ENCODE measurements at regions not wholly inside any gene's neighbourhood (a gene's known extent, or its start where the extent isn't known, plus 50 kb on each side); places are given as distances from the start of the nearest gene placed in this dataset.

DNA sequence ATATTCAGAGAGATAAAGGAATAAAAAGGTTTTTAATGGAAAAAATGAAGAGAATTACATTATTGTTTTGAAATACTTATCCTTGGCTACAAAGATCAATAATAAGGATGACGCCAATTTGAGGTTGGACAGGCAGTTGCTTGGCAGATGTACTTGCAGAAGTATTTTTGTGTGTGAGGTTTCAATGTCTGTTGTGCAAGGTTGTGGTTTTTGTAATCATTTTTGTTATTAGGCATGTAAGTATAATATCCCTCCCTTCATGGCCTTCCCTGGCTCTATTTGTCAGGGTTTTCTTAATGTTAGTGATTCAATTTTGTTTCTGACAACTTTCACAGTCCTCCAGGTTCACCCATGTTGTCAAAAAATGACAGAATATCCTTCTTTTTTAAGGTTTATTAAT, 105.9 kb downstream of the OTOL1 start:
- no peak for DNase-seq

DNA sequence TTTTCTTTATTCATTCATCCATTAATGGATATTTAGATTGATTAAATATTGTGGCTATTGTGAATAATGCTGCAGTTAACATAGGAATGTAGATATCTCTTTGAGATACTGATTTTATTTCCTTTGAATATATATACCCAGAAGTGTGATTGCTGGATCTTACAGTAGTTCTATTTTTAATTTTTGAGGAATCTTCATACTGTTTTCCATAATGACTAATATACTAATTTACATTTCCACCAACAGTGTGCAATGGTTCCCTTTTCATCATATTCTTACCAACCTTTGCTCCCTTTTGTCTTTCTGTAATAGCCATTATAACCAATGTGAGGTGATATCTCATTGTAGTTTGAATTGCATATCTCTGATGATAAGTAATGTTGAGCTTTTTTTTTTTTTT, 106.3 kb downstream of the OTOL1 start:
- Histone ChIP-seq H3K9me3 (no peaks in the 10 kb centered on the region), H3K27me3 (no peaks in the 10 kb centered on the region), H3K4me3 (no peak overlapping the region), H3K36me3 (no peaks in the 10 kb centered on the region), H3K27ac (no peak overlapping the region), H3K4me1 (no peaks in the 10 kb centered on the region)
- TF ChIP-seq POLR2A (IDR thresholded peaks at IDR 0.05) (no peak), CTCF (IDR thresholded peaks at IDR 0.05) (no peak)
- no peak for ATAC-seq
- intact Hi-C loops (cut with DNase I): no loop called here
- no peak for DNase-seq

More for the DNA sequence above, 105.9 kb downstream of the OTOL1 start:
- Histone ChIP-seq H3K27me3 (no peaks in the 10 kb centered on the region), H3K36me3 (no peaks in the 10 kb centered on the region), H3K4me1 (no peaks in the 10 kb centered on the region), H3K27ac (no peak overlapping the region), H3K9me3 (no peaks in the 10 kb centered on the region), H3K4me3 (no peak overlapping the region)
- intact Hi-C loops (cut with DNase I): no loop called here
- WGBS (ENCODE audit: insufficient coverage, low coverage, low lambda C conversion rate, missing lambda C conversion rate): 28% methylated on average over 1 of the region's 1 CpG
- TF ChIP-seq CTCF (IDR thresholded peaks at IDR 0.05) (no peak), POLR2A (IDR thresholded peaks at IDR 0.05) (no peak)
- no peak for ATAC-seq

- intact Hi-C loops (cut with DNase I): no loop called here
- DNase-seq: no peak
- H3K9me3 ChIP-seq: no peaks in the 10 kb centered on the region
- no peaks in the 10 kb centered on the region for H3K36me3 ChIP-seq
- no peaks in the 10 kb centered on the region for H3K4me1 ChIP-seq
- no peak for ATAC-seq
- no peak overlapping the region for H3K4me3 ChIP-seq
- no peak overlapping the region for H3K27ac ChIP-seq
- 32% methylated on average over 1 of the region's 1 CpG for WGBS (ENCODE audit: insufficient coverage, low coverage, low lambda C conversion rate, missing lambda C conversion rate)
- no peak for TF ChIP-seq CTCF (IDR thresholded peaks at IDR 0.05)
- TF ChIP-seq POLR2A (IDR thresholded peaks at IDR 0.05): no peak
- H3K27me3 ChIP-seq: no peaks in the 10 kb centered on the region
Observed at GRCh38 chr3:161607056-161607455, 110.4 kb downstream of the OTOL1 start.

DNA sequence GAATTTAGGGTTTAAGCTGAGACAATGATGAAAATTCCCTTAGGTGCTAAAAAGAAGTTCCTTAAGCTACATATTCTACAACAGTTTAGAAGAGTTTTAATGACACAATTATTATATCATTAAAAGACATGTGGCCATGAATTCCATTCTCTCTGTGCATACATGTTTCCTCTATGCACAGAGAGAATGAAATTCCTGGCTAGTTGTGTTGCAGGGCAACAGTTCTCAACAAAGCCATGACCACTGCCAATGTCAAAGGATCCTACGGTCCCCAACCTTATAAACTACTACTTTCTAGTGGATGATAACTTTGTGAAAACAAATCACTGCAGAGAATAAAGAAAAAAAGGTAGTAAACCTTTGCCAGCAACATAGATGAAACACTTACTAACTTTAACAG, 122.7 kb downstream of the OTOL1 start:
- Histone ChIP-seq H3K4me3 (no peak overlapping the region), H3K27ac (no peak overlapping the region), H3K4me1 (no peaks in the 10 kb centered on the region), H3K9me3 (no peaks in the 10 kb centered on the region), H3K36me3 (no peaks in the 10 kb centered on the region), H3K27me3 (no peaks in the 10 kb centered on the region)
- TF ChIP-seq CTCF (IDR thresholded peaks at IDR 0.05): no peak
- TF ChIP-seq POLR2A (IDR thresholded peaks at IDR 0.05): no peak
- ATAC-seq: no peak
- intact Hi-C loops (cut with DNase I): no loop called here
- WGBS (ENCODE audit: insufficient coverage, low coverage, low lambda C conversion rate, missing lambda C conversion rate): 50% methylated on average over 1 of the region's 1 CpG
- no peak for DNase-seq

GRCh38 chr3:161630794-161631193, 134.2 kb downstream of the OTOL1 start:
- no peak for ATAC-seq
- Histone ChIP-seq H3K27me3 (no peaks in the 10 kb centered on the region), H3K27ac (no peak overlapping the region), H3K4me3 (no peak overlapping the region), H3K4me1 (no peaks in the 10 kb centered on the region), H3K9me3 (no peaks in the 10 kb centered on the region), H3K36me3 (no peaks in the 10 kb centered on the region)
- TF ChIP-seq POLR2A (IDR thresholded peaks at IDR 0.05) (no peak), CTCF (IDR thresholded peaks at IDR 0.05) (no peak)
- intact Hi-C loops (cut with DNase I): no loop called here
- no peak for DNase-seq
- WGBS (ENCODE audit: insufficient coverage, low coverage, low lambda C conversion rate, missing lambda C conversion rate): 21% methylated on average over 2 of the region's 2 CpGs
